Skeletal muscle tissue (tissue), 3 donors: ENCODE measurements at regions not wholly inside any gene's neighbourhood (a gene's known extent, or its start where the extent isn't known, plus 50 kb on each side); places are given as distances from the start of the nearest gene placed in this dataset.

Experiments
- H3K27ac ChIP-seq: one replicate; pipeline ENCODE4 v1.7.0; 2013; ENCODE audit warnings: mild to moderate bottlenecking, low read depth, low read length, inconsistent platforms
- H3K27me3 ChIP-seq, 3 donors: one replicate each; pipeline ENCODE4 v1.7.0; 2013; ENCODE audit warnings: low read length in 3 of 3; ENCODE audit not compliant: control insufficient read depth in 3 of 3, insufficient read depth in 3 of 3
- H3K36me3 ChIP-seq, 3 donors: one replicate each; pipeline ENCODE4 v1.7.0; 2013; ENCODE audit warnings: low read length in 3 of 3; ENCODE audit not compliant: control insufficient read depth in 3 of 3, insufficient read depth in 3 of 3
- H3K4me1 ChIP-seq, 3 donors: one replicate each; pipeline ENCODE4 v1.7.0; 2013; ENCODE audit warnings: low read length in 3 of 3, mild to moderate bottlenecking in 3 of 3; ENCODE audit not compliant: control insufficient read depth in 3 of 3, insufficient read depth in 3 of 3
- H3K4me3 ChIP-seq, 3 donors: one replicate each; pipeline ENCODE4 v1.7.0; 2013; ENCODE audit warnings: low read length in 3 of 3
- H3K9ac ChIP-seq, 3 donors: one replicate each; pipeline ENCODE4 v1.7.0; 2013; ENCODE audit warnings: low read length in 3 of 3, mild to moderate bottlenecking in 3 of 3, moderate library complexity in 2 of 3, low read depth in 1 of 3
- H3K9me3 ChIP-seq, 3 donors: one replicate each; pipeline ENCODE4 v1.7.0; 2013; ENCODE audit warnings: low read length in 3 of 3; ENCODE audit not compliant: control insufficient read depth in 3 of 3
- donor health status: Osteomylitis.

DNA sequence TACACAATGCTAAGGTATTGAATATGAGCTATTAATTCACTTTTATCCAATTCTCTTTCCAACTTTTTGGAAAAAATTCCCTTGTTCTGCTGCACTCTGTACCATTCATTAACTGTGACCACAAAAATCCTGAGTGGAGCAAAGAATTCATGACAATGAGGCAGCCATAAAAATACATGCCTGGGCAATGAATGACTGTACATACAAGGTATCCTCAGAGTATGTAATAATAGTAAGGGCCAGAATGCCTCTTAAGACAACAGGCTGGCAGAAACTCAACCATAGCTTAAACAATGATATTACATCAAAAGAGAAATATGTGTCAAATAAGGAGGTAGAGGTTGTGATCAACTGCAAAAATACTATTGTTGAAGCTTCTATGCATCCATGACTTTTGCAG is 74.7 kb upstream of the CA10 start:
- H3K27me3 ChIP-seq = no peaks in the 10 kb centered on the region
- H3K27ac ChIP-seq = no peak overlapping the region
- H3K9ac ChIP-seq = no peak overlapping the region
- no peaks in the 10 kb centered on the region for H3K36me3 ChIP-seq
- H3K4me1 ChIP-seq = no peaks in the 10 kb centered on the region
- no peak overlapping the region for H3K4me3 ChIP-seq
- no peaks in the 10 kb centered on the region for H3K9me3 ChIP-seq

DNA sequence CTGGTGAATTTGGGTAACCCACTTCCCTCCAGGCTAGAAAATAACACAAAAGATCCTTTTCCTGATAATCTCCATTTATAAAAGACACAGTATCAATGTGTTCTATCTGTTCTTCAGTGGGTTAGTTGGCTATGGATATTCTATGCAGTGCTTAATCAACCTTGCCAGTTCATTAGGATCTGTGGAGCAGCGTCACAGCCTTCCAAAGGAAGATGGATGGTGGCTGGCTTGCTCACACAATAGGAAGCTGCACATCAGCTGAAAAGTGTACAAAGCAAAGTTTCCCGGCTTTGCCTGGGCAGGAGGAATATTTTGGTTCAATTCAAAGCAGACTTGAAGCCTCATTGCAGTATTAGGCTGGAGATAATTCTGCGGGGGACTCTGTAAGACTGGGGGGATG is 70.3 kb upstream of the CA10 start:
- H3K4me1 ChIP-seq = no peaks in the 10 kb centered on the region
- H3K27ac ChIP-seq = no peak overlapping the region
- H3K4me3 ChIP-seq = no peak overlapping the region
- H3K36me3 ChIP-seq = no peaks in the 10 kb centered on the region
- no peaks in the 10 kb centered on the region for H3K9me3 ChIP-seq
- H3K27me3 ChIP-seq = no peaks in the 10 kb centered on the region
- no peak overlapping the region for H3K9ac ChIP-seq

DNA sequence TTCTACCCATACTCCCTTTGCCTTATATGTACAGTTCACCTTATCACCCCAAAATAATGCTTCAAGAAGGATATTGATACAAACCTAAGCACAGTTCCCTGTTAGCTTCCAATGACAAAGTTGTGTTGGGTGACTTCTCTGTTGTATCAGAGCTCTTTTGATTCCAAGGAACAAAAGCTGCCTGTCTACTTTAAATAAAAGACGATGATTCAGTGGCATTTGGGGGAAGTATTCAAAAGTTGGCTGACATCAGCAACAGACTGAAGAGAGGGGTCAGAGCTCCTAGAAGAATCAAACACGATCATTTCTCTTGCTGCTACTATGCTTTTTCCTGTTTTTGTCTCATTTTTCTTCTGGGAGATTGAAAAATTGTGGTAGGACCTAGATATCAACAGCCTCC is 69.4 kb upstream of the CA10 start:
- Histone ChIP-seq H3K36me3 (no peaks in the 10 kb centered on the region), H3K27me3 (no peaks in the 10 kb centered on the region), H3K4me3 (no peak overlapping the region), H3K4me1 (no peaks in the 10 kb centered on the region), H3K9me3 (no peaks in the 10 kb centered on the region), H3K27ac (no peak overlapping the region), H3K9ac (no peak overlapping the region)

DNA sequence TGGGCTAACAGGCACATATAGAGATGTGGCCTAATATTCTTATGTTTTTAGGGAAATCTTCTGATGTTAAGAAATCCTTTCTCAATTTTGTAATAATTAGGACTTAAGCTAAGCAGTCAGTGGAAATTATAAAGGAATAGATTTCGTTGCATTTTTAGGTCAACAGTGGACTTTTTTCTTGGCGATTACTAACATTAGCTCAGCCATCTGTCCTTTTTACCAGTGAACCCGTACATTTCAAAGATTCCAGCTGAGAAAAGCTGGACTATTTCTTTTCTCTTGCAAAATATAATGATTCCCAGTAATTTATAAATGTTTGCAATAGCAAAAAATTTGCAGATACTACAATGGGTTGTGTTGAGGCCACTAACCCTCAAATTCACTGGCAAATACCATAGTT is 54.9 kb upstream of the CA10 start:
- Histone ChIP-seq H3K36me3 (no peaks in the 10 kb centered on the region), H3K9ac (no peak overlapping the region)

DNA sequence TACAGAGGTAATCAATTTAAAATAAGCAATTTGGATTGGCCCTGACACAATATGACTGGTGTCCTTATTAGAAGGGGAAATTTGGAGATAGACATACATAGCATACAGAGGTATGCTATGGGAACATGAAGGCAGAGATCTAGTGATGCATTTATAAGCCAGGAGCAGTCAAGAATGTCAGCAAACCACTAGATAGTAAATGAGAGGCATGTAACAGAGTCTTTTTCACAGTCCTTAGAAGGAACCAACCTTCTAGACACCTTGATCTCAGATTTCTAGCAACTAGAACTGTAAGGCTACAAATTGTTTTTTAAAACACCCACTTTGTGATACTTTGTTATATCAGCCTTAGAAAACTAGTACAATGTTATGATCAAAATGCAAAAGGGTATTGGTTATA is 54.3 kb upstream of the CA10 start:
- H3K4me3 ChIP-seq = no peak overlapping the region
- H3K36me3 ChIP-seq = no peaks in the 10 kb centered on the region
- no peaks in the 10 kb centered on the region for H3K27me3 ChIP-seq
- H3K27ac ChIP-seq = no peak overlapping the region
- no peaks in the 10 kb centered on the region for H3K9me3 ChIP-seq
- H3K4me1 ChIP-seq = no peaks in the 10 kb centered on the region
- no peak overlapping the region for H3K9ac ChIP-seq

More for the DNA sequence above, 54.9 kb upstream of the CA10 start:
- H3K4me3 ChIP-seq = no peak overlapping the region
- H3K27me3 ChIP-seq = no peaks in the 10 kb centered on the region
- no peaks in the 10 kb centered on the region for H3K9me3 ChIP-seq
- no peaks in the 10 kb centered on the region for H3K4me1 ChIP-seq
- no peak overlapping the region for H3K27ac ChIP-seq

DNA sequence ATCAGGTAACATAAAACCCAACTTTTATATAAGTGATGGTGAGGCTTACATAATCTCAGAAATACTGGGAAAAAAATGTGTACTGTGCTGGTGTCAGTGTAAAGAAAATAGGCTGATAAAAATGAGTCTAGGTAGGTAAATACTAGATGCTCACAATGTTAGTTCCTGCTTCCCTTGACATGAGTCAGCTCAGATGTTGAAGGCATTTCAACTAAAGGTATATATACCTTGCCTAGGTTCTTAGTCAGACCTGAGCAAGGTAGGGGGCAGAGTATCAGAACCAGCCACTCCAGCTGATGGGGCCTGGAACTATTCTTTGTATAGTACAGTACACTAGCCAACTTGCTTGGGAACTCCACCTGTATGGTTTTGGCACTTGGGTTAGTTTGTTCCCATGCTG is 51.0 kb upstream of the CA10 start:
- no peak overlapping the region for H3K27ac ChIP-seq
- no peaks in the 10 kb centered on the region for H3K9me3 ChIP-seq
- no peaks in the 10 kb centered on the region for H3K36me3 ChIP-seq
- H3K4me3 ChIP-seq = no peak overlapping the region
- no peaks in the 10 kb centered on the region for H3K4me1 ChIP-seq
- H3K27me3 ChIP-seq = no peaks in the 10 kb centered on the region
- H3K9ac ChIP-seq = no peak overlapping the region
